ENCODE measurements at regions not wholly inside any gene's neighbourhood (a gene's known extent, or its start where the extent isn't known, plus 50 kb on each side); places are given as distances from the start of the nearest gene placed in this dataset.

DNA sequence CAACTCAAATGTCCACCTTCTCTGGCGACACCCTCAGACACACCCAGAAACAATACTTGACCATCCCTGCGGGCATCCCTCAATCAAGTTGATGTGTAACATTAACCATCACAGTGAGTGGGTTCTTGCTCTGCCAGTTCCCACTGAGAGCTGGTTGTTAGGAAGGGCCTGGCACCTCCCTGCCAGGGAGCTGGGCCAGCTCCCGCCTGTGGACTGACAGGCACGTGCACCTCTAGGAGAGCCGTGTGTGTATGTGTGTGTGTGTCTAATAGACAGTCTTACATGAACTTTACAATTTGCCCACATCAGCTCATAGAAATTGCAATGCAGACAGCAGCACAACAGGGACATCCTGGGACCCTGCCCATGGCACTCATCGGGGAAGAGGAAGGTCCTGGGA is 298.7 kb downstream of the SHANK2 start:
- TF ChIP-seq, protein P1, sequence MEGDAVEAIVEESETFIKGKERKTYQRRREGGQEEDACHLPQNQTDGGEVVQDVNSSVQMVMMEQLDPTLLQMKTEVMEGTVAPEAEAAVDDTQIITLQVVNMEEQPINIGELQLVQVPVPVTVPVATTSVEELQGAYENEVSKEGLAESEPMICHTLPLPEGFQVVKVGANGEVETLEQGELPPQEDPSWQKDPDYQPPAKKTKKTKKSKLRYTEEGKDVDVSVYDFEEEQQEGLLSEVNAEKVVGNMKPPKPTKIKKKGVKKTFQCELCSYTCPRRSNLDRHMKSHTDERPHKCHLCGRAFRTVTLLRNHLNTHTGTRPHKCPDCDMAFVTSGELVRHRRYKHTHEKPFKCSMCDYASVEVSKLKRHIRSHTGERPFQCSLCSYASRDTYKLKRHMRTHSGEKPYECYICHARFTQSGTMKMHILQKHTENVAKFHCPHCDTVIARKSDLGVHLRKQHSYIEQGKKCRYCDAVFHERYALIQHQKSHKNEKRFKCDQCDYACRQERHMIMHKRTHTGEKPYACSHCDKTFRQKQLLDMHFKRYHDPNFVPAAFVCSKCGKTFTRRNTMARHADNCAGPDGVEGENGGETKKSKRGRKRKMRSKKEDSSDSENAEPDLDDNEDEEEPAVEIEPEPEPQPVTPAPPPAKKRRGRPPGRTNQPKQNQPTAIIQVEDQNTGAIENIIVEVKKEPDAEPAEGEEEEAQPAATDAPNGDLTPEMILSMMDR (conservative IDR thresholded peaks at IDR 0.05): no peak
- TF ChIP-seq EZH2 (IDR thresholded peaks at IDR 0.05; ENCODE audit: low read depth): no peak
